SU-DHL-6 (cell line): ENCODE measurements at regions not wholly inside any gene's neighbourhood (a gene's known extent, or its start where the extent isn't known, plus 50 kb on each side); places are given as distances from the start of the nearest gene placed in this dataset.

Experiments used
- EZH2phosphoT487 ChIP-seq: fragments of 200-600 bp; sonication (generic), shearing (Covaris generic); conservative IDR thresholded peaks from 2 replicates; pipeline ENCODE4 v1.6.1; 2018; ENCODE audit warnings: mild to moderate bottlenecking, antibody characterized with exemption, low read length, moderate library complexity, mixed read lengths
- TF ChIP-seq, protein P1 (sequence below): fragments of 200-600 bp; sonication (generic); IDR thresholded peaks from one replicate; pipeline ENCODE4 v1.5.1; 2017; ENCODE audit warnings: antibody characterized with exemption, mild to moderate bottlenecking, low read length, moderate library complexity; ENCODE audit not compliant: insufficient read depth, poor library complexity, severe bottlenecking

- TF ChIP-seq, protein P1, sequence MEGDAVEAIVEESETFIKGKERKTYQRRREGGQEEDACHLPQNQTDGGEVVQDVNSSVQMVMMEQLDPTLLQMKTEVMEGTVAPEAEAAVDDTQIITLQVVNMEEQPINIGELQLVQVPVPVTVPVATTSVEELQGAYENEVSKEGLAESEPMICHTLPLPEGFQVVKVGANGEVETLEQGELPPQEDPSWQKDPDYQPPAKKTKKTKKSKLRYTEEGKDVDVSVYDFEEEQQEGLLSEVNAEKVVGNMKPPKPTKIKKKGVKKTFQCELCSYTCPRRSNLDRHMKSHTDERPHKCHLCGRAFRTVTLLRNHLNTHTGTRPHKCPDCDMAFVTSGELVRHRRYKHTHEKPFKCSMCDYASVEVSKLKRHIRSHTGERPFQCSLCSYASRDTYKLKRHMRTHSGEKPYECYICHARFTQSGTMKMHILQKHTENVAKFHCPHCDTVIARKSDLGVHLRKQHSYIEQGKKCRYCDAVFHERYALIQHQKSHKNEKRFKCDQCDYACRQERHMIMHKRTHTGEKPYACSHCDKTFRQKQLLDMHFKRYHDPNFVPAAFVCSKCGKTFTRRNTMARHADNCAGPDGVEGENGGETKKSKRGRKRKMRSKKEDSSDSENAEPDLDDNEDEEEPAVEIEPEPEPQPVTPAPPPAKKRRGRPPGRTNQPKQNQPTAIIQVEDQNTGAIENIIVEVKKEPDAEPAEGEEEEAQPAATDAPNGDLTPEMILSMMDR = no peak
- no peak for TF ChIP-seq EZH2phosphoT487
Measured at GRCh38 chr13:104477261-104477660, 1411.0 kb upstream of the SLC10A2 start.
